ENCODE measurements at regions not wholly inside any gene's neighbourhood (a gene's known extent, or its start where the extent isn't known, plus 50 kb on each side); places are given as distances from the start of the nearest gene placed in this dataset.
A peak's percentile ranks its signal among the peaks of the same experiment; 100 is the strongest.

GRCh38 chr2:226333388-226333787 is 466.2 kb downstream of the IRS1 start:
- 96% methylated on average over 4 of the region's 4 CpGs for WGBS (ENCODE audit: missing lambda C conversion rate)
- POLR2A ChIA-PET, result no interaction called here

DNA sequence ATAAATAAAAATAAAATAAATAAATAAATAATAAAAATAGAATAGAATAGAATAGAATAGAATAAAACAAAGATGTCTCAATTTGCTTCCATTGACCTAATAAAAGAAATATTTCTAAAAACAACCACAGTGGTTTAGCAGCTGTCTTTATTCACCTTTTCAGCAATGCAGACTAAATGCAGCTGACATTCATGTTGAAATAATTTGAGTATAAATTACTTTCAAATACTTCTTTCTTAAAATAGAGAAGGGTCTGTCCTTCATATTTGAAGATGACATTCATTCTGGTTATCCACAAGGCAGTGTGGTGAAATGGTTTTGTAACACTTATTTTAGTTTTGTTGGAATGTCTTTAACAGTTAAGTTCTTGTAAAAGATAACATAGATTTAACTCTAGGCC is 469.4 kb downstream of the IRS1 start:
- H3K4me2 ChIP-seq, result no peak overlapping the region
- POLR2A ChIA-PET, result no interaction called here

More at GRCh38 chr2:226333388-226333787, 466.2 kb downstream of the IRS1 start:
- no peak for TF ChIP-seq CEBPB (IDR thresholded peaks at IDR 0.05)
- TF ChIP-seq MAFK (IDR thresholded peaks at IDR 0.05; ENCODE audit: partially characterized antibody), result no peak
- TF ChIP-seq, protein P1, sequence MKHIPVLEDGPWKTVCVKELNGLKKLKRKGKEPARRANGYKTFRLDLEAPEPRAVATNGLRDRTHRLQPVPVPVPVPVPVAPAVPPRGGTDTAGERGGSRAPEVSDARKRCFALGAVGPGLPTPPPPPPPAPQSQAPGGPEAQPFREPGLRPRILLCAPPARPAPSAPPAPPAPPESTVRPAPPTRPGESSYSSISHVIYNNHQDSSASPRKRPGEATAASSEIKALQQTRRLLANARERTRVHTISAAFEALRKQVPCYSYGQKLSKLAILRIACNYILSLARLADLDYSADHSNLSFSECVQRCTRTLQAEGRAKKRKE (CRISPR knock-in tag; IDR thresholded peaks at IDR 0.05; ENCODE audit: low read depth), result no peak
- TF ChIP-seq CHD4 (IDR thresholded peaks at IDR 0.05; ENCODE audit: borderline replicate concordance), result no peak
- no peak for TF ChIP-seq MAZ (IDR thresholded peaks at IDR 0.05; ENCODE audit: borderline replicate concordance, low read depth, low read length)
- TF ChIP-seq POLR2AphosphoS2 (conservative IDR thresholded peaks at IDR 0.05; ENCODE audit: low read length), result no peak
- TF ChIP-seq TFCP2L1 (CRISPR knock-in tag; IDR thresholded peaks at IDR 0.05), result no peak
- no peak for TF ChIP-seq RARB (CRISPR knock-in tag; IDR thresholded peaks at IDR 0.05)
- TF ChIP-seq ZSCAN20 (CRISPR knock-in tag; IDR thresholded peaks at IDR 0.05), result no peak
- TF ChIP-seq REST (IDR thresholded peaks at IDR 0.05), result no peak
- no peak for TF ChIP-seq CHD2 (IDR thresholded peaks at IDR 0.05; ENCODE audit: low read length, partially characterized antibody)
- no peak overlapping the region for H3K4me2 ChIP-seq
- no peak for ATAC-seq
- peaks cover 8% of the 10 kb centered on the region; the same call in 1 of the 3 replicates for H3K4me1 ChIP-seq
- no peaks in the 10 kb centered on the region for H3K9me3 ChIP-seq
- H3K27ac ChIP-seq, result no peak overlapping the region
- DNase-seq (ENCODE audit: low read depth in 1 of 2, low spot score in 1 of 2), result no peak
- FAIRE-seq, result no peak
- CTCF ChIA-PET, result interaction anchor here (0.9 to 1.5 kb wide), 2 partner anchors 17 to 44 kb away, joined by 3 read pairs; no protein-coding TSS in a partner anchor
- no peak overlapping the region for H3K4me3 ChIP-seq

More for the DNA sequence above, 469.4 kb downstream of the IRS1 start:
- Histone ChIP-seq H3K27ac (no peak overlapping the region), H3K4me3 (no peak overlapping the region), H3K9me3 (no peaks in the 10 kb centered on the region), H3K4me1 (peaks cover under 1% of the 10 kb centered on the region; the same call in 1 of the 3 replicates)
- CTCF ChIA-PET, result interaction anchor here (0.8 to 1.5 kb wide), 2 partner anchors 10 to 472 kb away, joined by 3 read pairs; no protein-coding TSS in a partner anchor
- DNase-seq (ENCODE audit: low read depth in 1 of 2, low spot score in 1 of 2), result no peak
- TF ChIP-seq, protein P2, sequence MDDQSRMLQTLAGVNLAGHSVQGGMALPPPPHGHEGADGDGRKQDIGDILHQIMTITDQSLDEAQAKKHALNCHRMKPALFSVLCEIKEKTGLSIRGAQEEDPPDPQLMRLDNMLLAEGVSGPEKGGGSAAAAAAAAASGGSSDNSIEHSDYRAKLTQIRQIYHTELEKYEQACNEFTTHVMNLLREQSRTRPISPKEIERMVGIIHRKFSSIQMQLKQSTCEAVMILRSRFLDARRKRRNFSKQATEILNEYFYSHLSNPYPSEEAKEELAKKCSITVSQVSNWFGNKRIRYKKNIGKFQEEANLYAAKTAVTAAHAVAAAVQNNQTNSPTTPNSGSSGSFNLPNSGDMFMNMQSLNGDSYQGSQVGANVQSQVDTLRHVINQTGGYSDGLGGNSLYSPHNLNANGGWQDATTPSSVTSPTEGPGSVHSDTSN (IDR thresholded peaks at IDR 0.05), result no peak
- TF ChIP-seq CTCF (IDR thresholded peaks at IDR 0.05) (no peak), EP300 (IDR thresholded peaks at IDR 0.05) (no peak), CEBPB (IDR thresholded peaks at IDR 0.05) (no peak), RARB (CRISPR knock-in tag; IDR thresholded peaks at IDR 0.05) (no peak), PHF8 (IDR thresholded peaks at IDR 0.05; ENCODE audit: borderline replicate concordance, low read depth) (no peak), ZFP36 (IDR thresholded peaks at IDR 0.05; ENCODE audit: borderline replicate concordance, partially characterized antibody) (no peak), FOXS1 (CRISPR knock-in tag; IDR thresholded peaks at IDR 0.05) (no peak), FOSL2 (IDR thresholded peaks at IDR 0.05) (no peak), FOSL2 (CRISPR knock-in tag; IDR thresholded peaks at IDR 0.05) (no peak), HOXB13 (CRISPR knock-in tag; IDR thresholded peaks at IDR 0.05; ENCODE audit: low read depth) (no peak), CBX2 (IDR thresholded peaks at IDR 0.05; ENCODE audit: borderline replicate concordance, low read depth) (no peak), CHD4 (IDR thresholded peaks at IDR 0.05; ENCODE audit: borderline replicate concordance) (no peak), POLR2A (IDR thresholded peaks at IDR 0.05; ENCODE audit: low read length) (no peak), EHMT2 (IDR thresholded peaks at IDR 0.05; ENCODE audit: low read depth) (no peak), BCL3 (IDR thresholded peaks at IDR 0.05) (no peak), JUNB (IDR thresholded peaks at IDR 0.05) (no peak)
- ATAC-seq, result no peak
- peak; percentile 23 for FAIRE-seq

Data from A549 (cell line).